Activated B cell treated with CpG ODN at 0.5 μM for 24 hours (primary cell): ENCODE measurements at regions not wholly inside any gene's neighbourhood (a gene's known extent, or its start where the extent isn't known, plus 50 kb on each side); places are given as distances from the start of the nearest gene placed in this dataset.

Source experiments
- ATAC-seq: fragments of 200-7000 bp; cut with Tn5 transposase; one replicate; pipeline ENCODE4 v1.10.0; 2021; ENCODE audit warnings: low read depth, mild to moderate bottlenecking, moderate library complexity
- CTCF ChIA-PET: fragments of 350-600 bp; sonication (Branson Sonifier 250); formaldehyde crosslinking; loops from one replicate; lab custom pipeline; 2021; ENCODE audit warnings: antibody characterized with exemption; lab: Charles Lee
- POLR2A ChIA-PET: fragments of 350-600 bp; sonication (Branson Sonifier 250); formaldehyde crosslinking; loops from one replicate; lab custom pipeline; 2021; ENCODE audit warnings: antibody characterized with exemption; lab: Charles Lee
- DNase-seq: peaks from one replicate; pipeline ENCODE4 v3.0.0; 2022
- H3K27ac Mint-ChIP-seq: one replicate; pipeline ENCODE4 v1.8.0; 2020; ENCODE audit warnings: mixed read lengths
- H3K27me3 Mint-ChIP-seq: one replicate; pipeline ENCODE4 v1.8.0; 2021; ENCODE audit warnings: mixed read lengths
- H3K36me3 Mint-ChIP-seq: one replicate; pipeline ENCODE4 v1.8.0; 2021; ENCODE audit warnings: low read depth, mixed read lengths
- H3K4me1 Mint-ChIP-seq: one replicate; pipeline ENCODE4 v1.8.0; 2021; ENCODE audit warnings: mixed read lengths
- H3K4me3 Mint-ChIP-seq: one replicate; pipeline ENCODE4 v1.8.0; 2020; ENCODE audit warnings: mild to moderate bottlenecking, mixed read lengths
- H3K9me3 Mint-ChIP-seq: one replicate; pipeline ENCODE4 v1.8.0; 2020; ENCODE audit warnings: mixed read lengths
- CTCF ChIP-seq: fragments of 200-600 bp; IDR thresholded peaks from one replicate; pipeline ENCODE4 v1.8.0; 2022; ENCODE audit warnings: antibody characterized with exemption, mild to moderate bottlenecking
- intact Hi-C: fragments of 100-400 bp; cut with micrococcal nuclease; formaldehyde crosslinking; loops from one replicate; pipeline ENCODE4 v1.15.1; 2024

DNA sequence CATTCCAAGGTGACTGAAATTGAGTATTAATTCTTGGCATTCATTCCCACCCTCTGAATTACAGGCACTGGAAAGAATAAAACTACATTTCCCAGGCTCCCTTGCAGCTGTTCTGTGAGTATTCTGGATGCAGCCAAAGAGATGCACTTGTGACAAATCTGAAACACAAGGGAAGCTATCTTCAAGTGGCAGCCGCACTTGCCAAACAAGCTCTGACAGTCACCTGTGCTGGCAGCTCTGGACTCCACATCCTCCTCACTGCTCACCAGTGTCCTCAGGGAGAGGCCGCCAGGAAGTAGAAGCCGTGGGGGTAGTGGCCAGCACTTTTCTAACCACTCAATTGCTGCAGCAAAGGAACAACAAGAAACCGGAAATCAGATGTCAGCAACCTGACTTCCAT lies 275.0 kb downstream of the NR2F1-AS1 start:
- Mint-ChIP-seq H3K27me3 (no peaks in the 10 kb centered on the region), H3K9me3 (no peaks in the 10 kb centered on the region), H3K4me1 (no peaks in the 10 kb centered on the region), H3K4me3 (no peak overlapping the region), H3K27ac (no peak overlapping the region), H3K36me3 (no peaks in the 10 kb centered on the region)
- ChIA-PET CTCF (no interaction called here), POLR2A (no interaction called here)
- ATAC-seq (no peak), DNase-seq (no peak)
- intact Hi-C loops, result no loop called here
- TF ChIP-seq CTCF, result no peak

DNA sequence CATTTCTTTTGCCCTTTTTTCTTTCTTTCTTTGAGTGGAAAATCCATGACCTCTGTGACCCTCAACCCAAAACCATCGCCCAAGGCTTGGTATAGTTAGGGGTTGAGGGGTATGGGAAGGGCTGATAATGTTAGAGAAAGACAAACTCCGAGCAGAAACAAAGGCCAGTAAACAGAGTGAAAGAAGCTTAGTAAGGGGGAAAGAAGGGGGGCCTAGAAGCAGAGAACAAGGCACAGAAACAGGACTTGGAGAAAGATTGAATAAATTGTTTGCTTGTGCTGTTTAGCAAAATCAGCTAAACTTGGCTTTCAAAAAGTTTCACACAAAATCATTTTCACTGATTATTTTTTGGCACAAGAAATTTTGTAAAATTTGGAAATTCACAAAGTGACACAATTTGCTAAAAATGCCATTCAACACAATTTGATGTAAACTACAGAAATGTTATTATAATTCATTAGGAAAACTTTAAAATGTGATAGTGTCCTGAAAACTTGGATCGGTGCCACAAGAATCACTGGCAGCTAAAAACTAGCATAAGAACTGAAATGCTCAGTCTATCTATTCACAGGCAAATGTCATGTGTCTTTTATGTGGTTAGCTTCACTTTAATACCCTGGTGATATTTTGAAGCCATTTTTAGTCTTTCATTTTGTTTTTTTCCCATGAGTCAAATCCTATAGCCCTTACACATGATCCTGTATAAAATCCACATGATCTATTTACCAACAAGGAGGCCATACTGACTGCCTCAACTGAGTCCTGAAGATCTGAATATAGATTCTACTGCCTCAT lies 276.4 kb downstream of the NR2F1-AS1 start:
- intact Hi-C loops, result no loop called here
- POLR2A ChIA-PET, result no interaction called here
- Mint-ChIP-seq H3K4me1 (no peaks in the 10 kb centered on the region), H3K36me3 (no peaks in the 10 kb centered on the region), H3K9me3 (no peaks in the 10 kb centered on the region), H3K4me3 (no peak overlapping the region), H3K27ac (no peak overlapping the region), H3K27me3 (no peaks in the 10 kb centered on the region)
- DNase-seq (no peak), ATAC-seq (no peak)
- no peak for TF ChIP-seq CTCF
- CTCF ChIA-PET, result no interaction called here

GRCh38 chr5:93303291-93303691 lies 277.7 kb downstream of the NR2F1-AS1 start:
- no peaks in the 10 kb centered on the region for H3K36me3 Mint-ChIP-seq
- ChIA-PET POLR2A (no interaction called here), CTCF (no interaction called here)
- ATAC-seq (no peak), DNase-seq (no peak)
- H3K4me3 Mint-ChIP-seq, result no peak overlapping the region
- no peaks in the 10 kb centered on the region for H3K4me1 Mint-ChIP-seq
- intact Hi-C loops, result no loop called here
- no peak for TF ChIP-seq CTCF
- no peak overlapping the region for H3K27ac Mint-ChIP-seq
- H3K27me3 Mint-ChIP-seq, result no peaks in the 10 kb centered on the region
- no peaks in the 10 kb centered on the region for H3K9me3 Mint-ChIP-seq

- intact Hi-C loops, result no loop called here
- ATAC-seq, result no peak
- ChIA-PET CTCF (no interaction called here), POLR2A (no interaction called here)
- Mint-ChIP-seq H3K4me3 (no peak overlapping the region), H3K27ac (no peak overlapping the region), H3K4me1 (no peaks in the 10 kb centered on the region), H3K36me3 (no peaks in the 10 kb centered on the region), H3K9me3 (no peaks in the 10 kb centered on the region), H3K27me3 (no peaks in the 10 kb centered on the region)
- DNase-seq, result no peak
- TF ChIP-seq CTCF, result no peak
These were observed 278.3 kb downstream of the NR2F1-AS1 start for GRCh38 chr5:93302711-93303110.

DNA sequence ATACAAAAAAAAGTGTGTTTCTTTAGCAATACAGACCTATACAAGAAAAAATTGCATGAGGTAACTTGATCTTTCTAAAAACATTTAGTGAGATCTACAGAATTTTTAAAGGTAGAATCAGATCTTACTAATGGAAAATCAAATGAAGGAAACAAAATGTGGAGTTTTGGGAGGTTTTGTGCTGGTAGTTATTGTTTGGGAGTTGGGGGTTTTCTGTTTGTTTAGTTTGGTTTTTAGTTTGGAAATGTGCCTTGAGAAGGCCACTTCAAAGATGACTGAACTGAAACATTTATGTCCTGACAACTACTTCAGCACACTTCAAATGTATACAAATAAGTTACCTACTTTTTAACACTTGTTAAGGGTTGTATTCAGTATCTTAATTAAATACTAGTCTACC lies 280.1 kb downstream of the NR2F1-AS1 start:
- ATAC-seq, result no peak
- no peak overlapping the region for H3K4me3 Mint-ChIP-seq
- CTCF ChIA-PET, result no interaction called here
- H3K27me3 Mint-ChIP-seq, result no peaks in the 10 kb centered on the region
- no peaks in the 10 kb centered on the region for H3K4me1 Mint-ChIP-seq
- no peak for TF ChIP-seq CTCF
- POLR2A ChIA-PET, result no interaction called here
- DNase-seq, result no peak
- H3K27ac Mint-ChIP-seq, result no peak overlapping the region
- no peaks in the 10 kb centered on the region for H3K36me3 Mint-ChIP-seq
- intact Hi-C loops, result no loop called here
- H3K9me3 Mint-ChIP-seq, result no peaks in the 10 kb centered on the region
